ENCODE measurements at regions not wholly inside any gene's neighbourhood (a gene's known extent, or its start where the extent isn't known, plus 50 kb on each side); places are given as distances from the start of the nearest gene placed in this dataset.

DNA sequence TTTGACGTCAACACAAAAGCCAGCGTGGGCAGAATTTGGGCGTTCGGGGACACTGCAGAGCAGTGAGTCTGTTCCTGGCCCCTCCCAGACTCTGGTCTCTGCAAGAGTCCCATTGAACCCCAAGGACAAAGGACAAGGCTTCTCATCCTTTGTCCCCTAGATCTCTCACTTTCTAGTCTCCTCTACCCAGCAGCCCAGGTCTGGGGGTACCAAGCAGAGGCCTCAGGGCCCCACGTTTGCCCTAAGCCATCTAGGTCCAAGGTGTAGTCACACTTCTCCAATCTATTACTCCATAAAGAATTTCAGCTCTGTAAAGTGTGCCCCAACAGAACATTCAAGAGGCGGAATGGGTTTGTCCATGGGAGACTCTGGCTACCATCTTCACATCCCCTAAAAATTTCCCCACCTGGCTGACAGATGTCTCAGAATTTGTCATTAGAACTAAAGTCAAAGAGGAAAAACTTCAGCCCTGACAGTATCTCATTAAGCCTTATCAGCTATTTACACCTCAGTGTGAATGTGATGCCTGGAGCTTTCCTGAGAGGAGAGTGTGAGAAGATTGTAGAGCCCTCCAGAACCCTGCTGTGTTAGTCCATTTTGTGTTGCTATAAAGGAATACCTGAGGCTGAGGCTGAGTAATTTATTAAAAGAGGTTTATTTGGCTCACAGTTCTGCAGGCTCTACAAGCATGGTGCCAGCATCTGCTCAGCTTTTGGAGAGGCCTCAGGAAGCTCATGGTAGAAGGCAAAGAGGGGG, 81.4 kb upstream of the HABP2 start:
- DNase-seq: no peak
- no peaks in the 10 kb centered on the region for H3K36me3 ChIP-seq
- TF ChIP-seq, protein P1, sequence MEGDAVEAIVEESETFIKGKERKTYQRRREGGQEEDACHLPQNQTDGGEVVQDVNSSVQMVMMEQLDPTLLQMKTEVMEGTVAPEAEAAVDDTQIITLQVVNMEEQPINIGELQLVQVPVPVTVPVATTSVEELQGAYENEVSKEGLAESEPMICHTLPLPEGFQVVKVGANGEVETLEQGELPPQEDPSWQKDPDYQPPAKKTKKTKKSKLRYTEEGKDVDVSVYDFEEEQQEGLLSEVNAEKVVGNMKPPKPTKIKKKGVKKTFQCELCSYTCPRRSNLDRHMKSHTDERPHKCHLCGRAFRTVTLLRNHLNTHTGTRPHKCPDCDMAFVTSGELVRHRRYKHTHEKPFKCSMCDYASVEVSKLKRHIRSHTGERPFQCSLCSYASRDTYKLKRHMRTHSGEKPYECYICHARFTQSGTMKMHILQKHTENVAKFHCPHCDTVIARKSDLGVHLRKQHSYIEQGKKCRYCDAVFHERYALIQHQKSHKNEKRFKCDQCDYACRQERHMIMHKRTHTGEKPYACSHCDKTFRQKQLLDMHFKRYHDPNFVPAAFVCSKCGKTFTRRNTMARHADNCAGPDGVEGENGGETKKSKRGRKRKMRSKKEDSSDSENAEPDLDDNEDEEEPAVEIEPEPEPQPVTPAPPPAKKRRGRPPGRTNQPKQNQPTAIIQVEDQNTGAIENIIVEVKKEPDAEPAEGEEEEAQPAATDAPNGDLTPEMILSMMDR (IDR thresholded peaks at IDR 0.05; ENCODE audit: low read depth, low read length): no peak
- H3K4me3 ChIP-seq (ENCODE audit: low read depth, low read length): no peak overlapping the region
- no peaks in the 10 kb centered on the region for H3K9me3 ChIP-seq (ENCODE audit: severe bottlenecking)
- no peaks in the 10 kb centered on the region for H3K27me3 ChIP-seq (ENCODE audit: insufficient read depth, low read depth, severe bottlenecking)
- H3K27ac ChIP-seq: no peak overlapping the region

DNA sequence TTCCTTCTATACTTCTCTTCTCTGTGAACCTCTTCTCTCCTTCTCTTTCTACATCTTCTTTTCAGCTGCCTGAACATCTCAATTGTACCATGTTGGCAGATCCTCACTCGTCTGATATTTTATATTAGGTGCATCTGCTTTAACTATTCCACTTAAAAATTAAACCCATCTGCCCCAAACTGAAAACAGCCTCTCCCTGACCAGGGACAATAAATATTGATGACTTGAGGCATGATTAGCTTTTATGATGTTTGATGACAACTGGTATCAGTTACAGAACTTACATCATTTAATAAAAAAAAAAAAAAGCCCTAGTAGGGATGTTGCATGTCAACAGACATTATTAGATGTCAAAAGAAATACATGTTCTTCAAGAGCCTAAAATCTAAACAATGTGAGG, 79.8 kb upstream of the HABP2 start:
- Histone ChIP-seq H3K9me3 (ENCODE audit: severe bottlenecking) (no peaks in the 10 kb centered on the region), H3K27me3 (ENCODE audit: insufficient read depth, low read depth, severe bottlenecking) (no peaks in the 10 kb centered on the region), H3K4me3 (ENCODE audit: low read depth, low read length) (no peak overlapping the region), H3K36me3 (no peaks in the 10 kb centered on the region), H3K27ac (no peak overlapping the region)
- TF ChIP-seq, protein P1 (IDR thresholded peaks at IDR 0.05; ENCODE audit: low read depth, low read length): no peak
- DNase-seq: no peak

DNA sequence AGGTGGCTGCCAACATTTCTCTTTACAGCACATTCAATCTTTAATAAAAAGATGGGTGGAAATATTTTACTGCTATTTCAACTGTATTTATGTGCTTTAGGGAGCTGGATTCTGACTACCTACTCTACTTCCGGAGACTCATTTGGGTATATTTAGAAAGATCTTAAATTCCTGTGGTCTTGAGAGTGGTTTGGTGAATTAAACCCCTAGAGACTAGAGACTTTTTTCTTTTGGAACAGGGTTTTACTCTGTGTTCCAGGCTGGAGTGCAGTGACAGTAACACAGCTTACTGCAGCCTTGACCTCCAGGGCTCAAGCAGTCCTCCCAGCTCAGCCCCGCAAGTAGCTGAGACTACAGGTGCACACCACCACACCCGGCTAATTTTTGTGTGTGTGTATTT, 79.0 kb upstream of the HABP2 start:
- no peak for DNase-seq
- TF ChIP-seq, protein P1 (IDR thresholded peaks at IDR 0.05; ENCODE audit: low read depth, low read length): no peak
- Histone ChIP-seq H3K27me3 (ENCODE audit: insufficient read depth, low read depth, severe bottlenecking) (no peaks in the 10 kb centered on the region), H3K4me3 (ENCODE audit: low read depth, low read length) (no peak overlapping the region), H3K27ac (no peak overlapping the region), H3K36me3 (no peaks in the 10 kb centered on the region), H3K9me3 (ENCODE audit: severe bottlenecking) (peaks cover 1% of the 10 kb centered on the region)

DNA sequence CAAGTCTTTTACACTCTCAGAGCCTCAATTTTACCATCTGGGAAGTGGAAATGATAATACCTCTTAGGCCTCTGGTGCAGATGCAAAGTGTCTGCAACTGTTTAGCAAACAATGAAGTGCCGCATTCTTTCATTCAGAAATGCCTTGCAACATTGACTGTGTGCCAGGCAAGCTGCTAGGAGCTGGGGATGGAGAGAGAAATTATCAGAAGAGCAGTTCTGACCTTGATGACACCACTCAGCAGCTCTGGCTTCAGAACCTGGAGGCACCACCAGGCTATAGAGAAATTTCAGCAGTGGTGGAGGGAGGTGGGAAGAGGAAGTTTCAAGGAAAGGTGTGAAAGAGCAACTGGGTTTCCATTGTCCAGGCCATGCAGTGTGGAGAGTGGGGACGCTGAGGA, 78.1 kb upstream of the HABP2 start:
- DNase-seq: no peak

DNA sequence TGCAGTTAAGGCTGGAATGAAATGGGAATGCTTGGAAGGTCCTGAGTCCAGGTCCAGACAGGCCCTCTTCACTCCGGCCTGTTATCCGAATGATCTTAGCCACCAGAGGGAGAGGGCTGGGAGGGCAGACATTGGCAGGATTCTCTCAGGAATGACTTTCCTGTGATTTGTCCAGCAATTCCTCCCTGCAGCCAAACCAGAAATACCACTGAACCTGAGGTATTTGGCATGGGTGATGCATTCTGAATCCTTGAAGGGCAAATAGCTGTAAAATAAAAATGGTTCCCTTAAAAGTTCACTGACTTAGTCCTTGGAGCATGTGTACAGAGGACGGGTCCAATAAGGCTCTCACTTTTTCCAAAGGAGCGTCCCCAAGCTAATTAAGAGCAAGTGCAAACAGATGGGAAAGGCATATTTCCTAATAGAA, 77.5 kb upstream of the HABP2 start:
- Histone ChIP-seq H3K27me3 (ENCODE audit: insufficient read depth, low read depth, severe bottlenecking) (no peaks in the 10 kb centered on the region), H3K4me3 (ENCODE audit: low read depth, low read length) (no peak overlapping the region), H3K27ac (no peak overlapping the region), H3K9me3 (ENCODE audit: severe bottlenecking) (peaks cover 15% of the 10 kb centered on the region), H3K36me3 (no peaks in the 10 kb centered on the region)
- TF ChIP-seq, protein P1 (IDR thresholded peaks at IDR 0.05; ENCODE audit: low read depth, low read length): no peak
- no peak for DNase-seq

More for the DNA sequence above, 78.1 kb upstream of the HABP2 start:
- H3K4me3 ChIP-seq (ENCODE audit: low read depth, low read length): no peak overlapping the region
- no peak overlapping the region for H3K27ac ChIP-seq
- H3K9me3 ChIP-seq (ENCODE audit: severe bottlenecking): peaks cover 10% of the 10 kb centered on the region
- no peaks in the 10 kb centered on the region for H3K36me3 ChIP-seq
- TF ChIP-seq, protein P1 (IDR thresholded peaks at IDR 0.05; ENCODE audit: low read depth, low read length): no peak
- H3K27me3 ChIP-seq (ENCODE audit: insufficient read depth, low read depth, severe bottlenecking): no peaks in the 10 kb centered on the region

DNA sequence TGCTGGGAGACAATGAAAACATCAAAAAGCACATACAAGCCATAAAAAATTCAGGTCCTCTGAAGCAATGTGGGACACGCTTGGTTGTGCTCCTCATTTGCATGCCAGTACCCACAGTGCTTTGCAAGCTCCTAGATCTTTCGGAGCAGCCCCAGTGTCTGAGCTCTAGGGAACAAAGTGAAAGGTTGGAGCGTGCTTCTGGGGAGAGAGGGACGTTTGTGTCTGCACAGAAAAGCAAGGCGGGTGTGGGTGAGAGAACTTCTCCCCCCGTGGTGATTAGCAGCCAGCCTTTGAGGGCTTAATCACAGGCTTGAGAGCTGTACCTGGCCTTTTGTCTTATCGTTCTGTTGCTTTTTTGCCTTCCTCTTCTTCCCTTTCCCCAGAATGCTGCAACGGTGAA, 76.7 kb upstream of the HABP2 start:
- no peaks in the 10 kb centered on the region for H3K36me3 ChIP-seq
- TF ChIP-seq, protein P1 (IDR thresholded peaks at IDR 0.05; ENCODE audit: low read depth, low read length): no peak
- no peak for DNase-seq
- peaks cover 15% of the 10 kb centered on the region for H3K9me3 ChIP-seq (ENCODE audit: severe bottlenecking)
- H3K27ac ChIP-seq: no peak overlapping the region
- H3K27me3 ChIP-seq (ENCODE audit: insufficient read depth, low read depth, severe bottlenecking): no peaks in the 10 kb centered on the region
- H3K4me3 ChIP-seq (ENCODE audit: low read depth, low read length): no peak overlapping the region

Data from WERI-Rb-1 (cell line).